ENCODE measurements at regions not wholly inside any gene's neighbourhood (a gene's known extent, or its start where the extent isn't known, plus 50 kb on each side); places are given as distances from the start of the nearest gene placed in this dataset.

- Histone ChIP-seq H2AFZ (ENCODE audit: control insufficient read depth, low read depth, low read length) (no peak overlapping the region), H3K4me1 (ENCODE audit: control insufficient read depth, insufficient read depth, low read length) (no peaks in the 10 kb centered on the region), H3K9ac (ENCODE audit: control insufficient read depth, insufficient read depth, low read length) (no peak overlapping the region), H3K27me3 (replicated peaks in 1 of 2; ENCODE audit: control insufficient read depth in 2 of 2, insufficient read depth in 2 of 2, low read length in 1 of 2) (no peaks in the 10 kb centered on the region), H3K79me2 (ENCODE audit: control insufficient read depth, insufficient read depth, low read length) (no peaks in the 10 kb centered on the region), H3K9me3 (replicated peaks; ENCODE audit: control insufficient read depth, insufficient read depth, low read length) (no peaks in the 10 kb centered on the region), H3K36me3 (ENCODE audit: control insufficient read depth in 2 of 2, insufficient read depth in 2 of 2, low read length in 1 of 2) (no peaks in the 10 kb centered on the region), H3K4me3 (no peak overlapping the region), H4K20me1 (ENCODE audit: control insufficient read depth, insufficient read depth) (no peaks in the 10 kb centered on the region), H3K4me2 (ENCODE audit: control insufficient read depth, insufficient read depth) (no peak overlapping the region), H3K27ac (ENCODE audit: control insufficient read depth, insufficient read depth) (no peak overlapping the region)
- in situ Hi-C loops (cut with MboI) = no loop called here
- intact Hi-C loops (cut with micrococcal nuclease; ENCODE audit: unreplicated experiment) = no loop called here
- TF ChIP-seq PAX8 (IDR thresholded peaks at IDR 0.05) = no peak
- no peak for TF ChIP-seq KAT2A (conservative IDR thresholded peaks at IDR 0.05; ENCODE audit: control insufficient read depth, low read depth, low read length)
- TF ChIP-seq, protein P1, sequence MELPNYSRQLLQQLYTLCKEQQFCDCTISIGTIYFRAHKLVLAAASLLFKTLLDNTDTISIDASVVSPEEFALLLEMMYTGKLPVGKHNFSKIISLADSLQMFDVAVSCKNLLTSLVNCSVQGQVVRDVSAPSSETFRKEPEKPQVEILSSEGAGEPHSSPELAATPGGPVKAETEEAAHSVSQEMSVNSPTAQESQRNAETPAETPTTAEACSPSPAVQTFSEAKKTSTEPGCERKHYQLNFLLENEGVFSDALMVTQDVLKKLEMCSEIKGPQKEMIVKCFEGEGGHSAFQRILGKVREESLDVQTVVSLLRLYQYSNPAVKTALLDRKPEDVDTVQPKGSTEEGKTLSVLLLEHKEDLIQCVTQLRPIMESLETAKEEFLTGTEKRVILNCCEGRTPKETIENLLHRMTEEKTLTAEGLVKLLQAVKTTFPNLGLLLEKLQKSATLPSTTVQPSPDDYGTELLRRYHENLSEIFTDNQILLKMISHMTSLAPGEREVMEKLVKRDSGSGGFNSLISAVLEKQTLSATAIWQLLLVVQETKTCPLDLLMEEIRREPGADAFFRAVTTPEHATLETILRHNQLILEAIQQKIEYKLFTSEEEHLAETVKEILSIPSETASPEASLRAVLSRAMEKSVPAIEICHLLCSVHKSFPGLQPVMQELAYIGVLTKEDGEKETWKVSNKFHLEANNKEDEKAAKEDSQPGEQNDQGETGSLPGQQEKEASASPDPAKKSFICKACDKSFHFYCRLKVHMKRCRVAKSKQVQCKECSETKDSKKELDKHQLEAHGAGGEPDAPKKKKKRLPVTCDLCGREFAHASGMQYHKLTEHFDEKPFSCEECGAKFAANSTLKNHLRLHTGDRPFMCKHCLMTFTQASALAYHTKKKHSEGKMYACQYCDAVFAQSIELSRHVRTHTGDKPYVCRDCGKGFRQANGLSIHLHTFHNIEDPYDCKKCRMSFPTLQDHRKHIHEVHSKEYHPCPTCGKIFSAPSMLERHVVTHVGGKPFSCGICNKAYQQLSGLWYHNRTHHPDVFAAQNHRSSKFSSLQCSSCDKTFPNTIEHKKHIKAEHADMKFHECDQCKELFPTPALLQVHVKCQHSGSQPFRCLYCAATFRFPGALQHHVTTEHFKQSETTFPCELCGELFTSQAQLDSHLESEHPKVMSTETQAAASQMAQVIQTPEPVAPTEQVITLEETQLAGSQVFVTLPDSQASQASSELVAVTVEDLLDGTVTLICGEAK (IDR thresholded peaks at IDR 0.05; ENCODE audit: borderline replicate concordance) = no peak
- TF ChIP-seq TCF7 (IDR thresholded peaks at IDR 0.05; ENCODE audit: borderline replicate concordance) = no peak
- no peak for TF ChIP-seq ELK1 (IDR thresholded peaks at IDR 0.05; ENCODE audit: low read depth, low read length)
- no peak for TF ChIP-seq POU2F2 (IDR thresholded peaks at IDR 0.05; ENCODE audit: borderline replicate concordance, low read depth, low read length)
- TF ChIP-seq EZH2 (IDR thresholded peaks at IDR 0.05; ENCODE audit: borderline replicate concordance, control insufficient read depth, low read depth, low read length) = no peak
- no peak for TF ChIP-seq BCLAF1 (IDR thresholded peaks at IDR 0.05)
- no peak for TF ChIP-seq BMI1 (IDR thresholded peaks at IDR 0.05; ENCODE audit: borderline replicate concordance)
- no peak for TF ChIP-seq MEF2A (IDR thresholded peaks at IDR 0.05; ENCODE audit: insufficient read depth, low read depth, low read length)
- no peak for ATAC-seq
- WGBS (ENCODE audit: insufficient coverage, insufficient replicate concordance, low lambda C conversion rate, missing lambda C conversion rate) = 10% methylated on average over 2 of the region's 2 CpGs
- ChIA-PET CTCF (no interaction called here), SMC1A (ENCODE audit: uncharacterized antibody, unreplicated experiment) (interaction anchor here (0.6 kb wide), 1 partner anchor 329 kb away, joined by 3 read pairs; no protein-coding TSS in a partner anchor), POLR2A (no interaction called here), RAD21 (ENCODE audit: unreplicated experiment) (no interaction called here)
- BruUV-seq (replicated peaks) = no TSS peak
- no peak for DNase-seq (ENCODE audit: low read depth, low spot score)
- no peak for FAIRE-seq
These were observed 110.2 kb upstream of the CYSLTR1 start for GRCh38 chrX:78437621-78438020.
